Gastroesophageal sphincter (tissue), 4 donors: ENCODE measurements at regions not wholly inside any gene's neighbourhood (a gene's known extent, or its start where the extent isn't known, plus 50 kb on each side); places are given as distances from the start of the nearest gene placed in this dataset.

ENCODE experiments used
- ATAC-seq: fragments of 150-250 bp; one replicate; pipeline ENCODE4 v1.9.1; 2016; ENCODE audit warnings: mild to moderate bottlenecking, moderate library complexity
- H3K27ac ChIP-seq, 4 donors: fragments of 200-600 bp; sonication (generic) in 3 of 4; 1 replicate in 3 of 4; 2 replicates in 1 of 4; pipeline ENCODE4 v1.5.1; 2016 to 2019
- H3K27me3 ChIP-seq: fragments of 200-600 bp; sonication (generic); one replicate; pipeline ENCODE4 v1.5.1; 2019
- H3K36me3 ChIP-seq, 2 donors: fragments of 200-600 bp; sonication (generic); one replicate each; pipeline ENCODE4 v1.5.1; 2019; ENCODE audit warnings: control low read depth in 1 of 2
- H3K4me1 ChIP-seq, 3 donors: fragments of 200-600 bp; sonication (generic); 1 replicate in 2 of 3; 2 replicates in 1 of 3; pipeline ENCODE4 v1.5.1; 2016 to 2019; ENCODE audit warnings: control low read depth in 2 of 3
- H3K4me3 ChIP-seq, 2 donors: fragments of 200-600 bp; sonication (generic); one replicate each; pipeline ENCODE4 v1.5.1; 2019; ENCODE audit warnings: mild to moderate bottlenecking in 1 of 2, moderate library complexity in 1 of 2
- H3K9me3 ChIP-seq, 3 donors: fragments of 200-600 bp; sonication (generic); one replicate each; pipeline ENCODE4 v1.5.1; 2017 to 2019; ENCODE audit warnings: control low read depth in 2 of 3
- EP300 ChIP-seq: sonication (generic); formaldehyde crosslinking; IDR thresholded peaks from one replicate; pipeline ENCODE4 v1.6.1; 2017; ENCODE audit warnings: antibody characterized with exemption, mild to moderate bottlenecking
- POLR2A ChIP-seq, 2 donors: fragments of 450-650 bp; IDR thresholded peaks; one replicate each; pipeline ENCODE4 v1.6.1; 2017; ENCODE audit warnings: antibody characterized with exemption in 2 of 2, mild to moderate bottlenecking in 2 of 2, moderate library complexity in 1 of 2
- POLR2AphosphoS5 ChIP-seq: sonication (generic); formaldehyde crosslinking; IDR thresholded peaks from one replicate; pipeline ENCODE4 v1.6.1; 2017; ENCODE audit warnings: antibody characterized with exemption
- WGBS, 2 donors: methylation state at CpG; one replicate each; pipeline ENCODE4 v1.1.5; 2018; ENCODE audit warnings: low coverage in 1 of 2; 5-methylcytosine and 5-hydroxymethylcytosine counted together
- TF ChIP-seq, protein P1 (sequence below), 4 experiments: fragments of 200-600 bp in 2 of 4; fragments of 450-650 bp in 2 of 4; sonication (generic) in 1 of 4; IDR thresholded peaks; one replicate each; pipeline ENCODE4 v1.5.1; 2017 to 2019; ENCODE audit warnings: antibody characterized with exemption in 4 of 4, mild to moderate bottlenecking in 2 of 4, moderate library complexity in 2 of 4

DNA sequence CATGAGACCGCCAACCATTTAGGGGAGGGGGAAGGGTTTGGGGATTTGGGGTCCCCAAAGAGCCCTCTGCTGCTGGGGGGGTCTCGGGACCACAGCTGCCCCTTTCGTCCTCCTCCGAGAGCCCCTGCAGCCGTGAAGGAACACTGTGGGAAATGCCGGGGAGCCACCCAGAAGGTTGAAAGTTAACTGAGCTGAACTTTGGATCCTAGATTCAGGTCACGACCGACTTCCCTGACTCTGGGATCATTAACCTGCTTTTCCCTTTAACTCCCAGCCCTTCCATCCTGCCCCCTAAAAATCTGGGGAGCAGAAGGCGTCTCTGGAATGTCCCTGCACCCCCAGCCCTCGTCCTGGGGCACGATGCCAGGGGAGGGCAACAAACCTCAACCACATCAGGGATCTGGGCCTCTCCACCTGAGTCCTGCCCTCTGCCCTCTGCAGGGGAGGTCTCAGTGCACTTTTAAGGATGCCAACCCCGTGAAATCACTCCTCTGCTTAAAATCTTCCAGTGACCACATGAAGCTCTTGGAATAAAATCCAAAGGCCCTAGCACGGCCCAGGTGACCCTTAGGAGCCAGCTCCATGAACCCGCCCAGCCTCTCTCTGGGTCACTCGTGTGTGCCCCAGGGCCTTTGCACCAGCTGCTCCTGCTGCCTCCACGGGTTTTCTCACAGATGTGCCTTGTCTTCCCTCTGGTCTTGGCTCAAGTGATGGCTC is 95.0 kb downstream of the RFLNA start:
- ATAC-seq = no peak
- H3K27me3 ChIP-seq = no peaks in the 10 kb centered on the region
- TF ChIP-seq POLR2A (IDR thresholded peaks at IDR 0.05) (no peak), EP300 (no peak), POLR2AphosphoS5 (no peak)
- TF ChIP-seq, protein P1, sequence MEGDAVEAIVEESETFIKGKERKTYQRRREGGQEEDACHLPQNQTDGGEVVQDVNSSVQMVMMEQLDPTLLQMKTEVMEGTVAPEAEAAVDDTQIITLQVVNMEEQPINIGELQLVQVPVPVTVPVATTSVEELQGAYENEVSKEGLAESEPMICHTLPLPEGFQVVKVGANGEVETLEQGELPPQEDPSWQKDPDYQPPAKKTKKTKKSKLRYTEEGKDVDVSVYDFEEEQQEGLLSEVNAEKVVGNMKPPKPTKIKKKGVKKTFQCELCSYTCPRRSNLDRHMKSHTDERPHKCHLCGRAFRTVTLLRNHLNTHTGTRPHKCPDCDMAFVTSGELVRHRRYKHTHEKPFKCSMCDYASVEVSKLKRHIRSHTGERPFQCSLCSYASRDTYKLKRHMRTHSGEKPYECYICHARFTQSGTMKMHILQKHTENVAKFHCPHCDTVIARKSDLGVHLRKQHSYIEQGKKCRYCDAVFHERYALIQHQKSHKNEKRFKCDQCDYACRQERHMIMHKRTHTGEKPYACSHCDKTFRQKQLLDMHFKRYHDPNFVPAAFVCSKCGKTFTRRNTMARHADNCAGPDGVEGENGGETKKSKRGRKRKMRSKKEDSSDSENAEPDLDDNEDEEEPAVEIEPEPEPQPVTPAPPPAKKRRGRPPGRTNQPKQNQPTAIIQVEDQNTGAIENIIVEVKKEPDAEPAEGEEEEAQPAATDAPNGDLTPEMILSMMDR (IDR thresholded peaks at IDR 0.05) = no peak
- WGBS, 2 donors = 20% methylated on average over 1 of the region's 16 CpGs; no CpG with 5 or more reads in 1 of the 2 donors
- no peaks in the 10 kb centered on the region for H3K9me3 ChIP-seq
- H3K36me3 ChIP-seq = peaks cover 0 to 24% of the 10 kb centered on the region in 2 donors
- peak overlapping the region in 1 of 2 donors; percentile 63 for H3K4me3 ChIP-seq
- peaks cover 17 to 99% (median 84%) of the 10 kb centered on the region in 3 donors for H3K4me1 ChIP-seq
- peak overlapping the region; percentile 90 to 98 (median 94) for H3K27ac ChIP-seq

DNA sequence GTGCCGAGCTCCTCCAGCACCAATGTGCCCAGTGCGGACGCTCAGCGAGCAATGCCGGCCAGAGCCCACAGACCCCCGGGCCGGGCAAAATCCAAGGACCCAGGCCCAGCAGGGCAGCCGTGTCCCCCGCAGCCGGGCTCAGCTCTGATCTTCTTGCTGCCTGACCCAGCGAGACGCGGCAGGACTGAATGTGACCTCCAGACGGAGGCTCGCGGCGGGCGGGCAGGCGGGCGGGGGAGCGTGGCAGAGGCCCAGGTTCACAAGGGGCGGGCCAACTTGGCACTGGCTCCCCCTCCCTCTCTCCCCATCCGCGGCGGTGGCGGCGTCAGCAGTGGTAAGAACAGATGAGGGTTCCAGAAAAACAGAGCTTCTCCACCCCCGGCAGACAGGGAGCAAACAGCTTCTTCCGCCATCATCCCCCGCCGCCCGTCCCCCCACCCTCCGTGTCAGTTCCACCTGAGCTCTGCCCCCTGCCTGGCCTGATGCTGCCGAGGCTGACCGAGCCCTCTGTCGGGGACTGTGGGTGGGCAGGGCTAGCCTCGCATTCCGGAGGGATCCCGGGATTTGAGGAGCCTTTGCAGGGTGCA is 94.3 kb downstream of the RFLNA start:
- Histone ChIP-seq H3K9me3 (no peaks in the 10 kb centered on the region), H3K4me3 (peak overlapping the region; percentile 41 to 63), H3K27ac (peak overlapping the region; percentile 90 to 98 (median 94)), H3K4me1 (peaks cover 17 to 99% (median 78%) of the 10 kb centered on the region in 3 donors), H3K36me3 (peaks cover 0 to 24% of the 10 kb centered on the region in 2 donors), H3K27me3 (no peaks in the 10 kb centered on the region)
- ATAC-seq = peak; percentile 79
- WGBS, 2 donors = no CpG with 5 or more reads among the region's 39 CpGs
- TF ChIP-seq, protein P1 (IDR thresholded peaks at IDR 0.05) = peak in 2 of 4 experiments; percentile 25 to 27
- peak; percentile 90 for TF ChIP-seq POLR2AphosphoS5
- no peak for TF ChIP-seq EP300
- peak; percentile 31 to 62 for TF ChIP-seq POLR2A (IDR thresholded peaks at IDR 0.05)

DNA sequence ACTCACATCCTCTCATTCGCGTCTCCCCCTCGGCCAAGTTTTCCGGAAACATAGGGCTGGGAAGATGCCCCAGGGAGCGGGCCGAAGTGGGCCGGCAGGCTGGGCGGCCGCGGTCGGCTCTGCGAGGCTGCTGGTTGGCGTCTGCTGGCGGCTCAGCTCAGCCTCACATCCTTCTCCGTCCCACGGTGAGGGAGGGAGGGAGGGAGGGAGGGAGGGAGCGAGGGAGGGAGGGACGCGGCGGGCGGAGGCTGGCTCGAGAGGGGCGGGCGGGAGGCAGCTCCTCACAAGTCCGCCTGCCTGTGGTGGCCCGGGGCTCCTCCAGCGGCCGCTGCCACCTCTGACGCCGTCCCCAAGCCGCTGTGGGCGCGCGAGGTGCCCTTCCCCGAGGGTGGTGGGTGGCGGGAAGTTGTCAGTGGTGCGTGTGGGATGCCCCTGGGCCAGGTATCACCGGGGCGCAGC is 93.8 kb downstream of the RFLNA start:
- ATAC-seq = peak; percentile 76
- no CpG with 5 or more reads among the region's 39 CpGs for WGBS, 2 donors
- Histone ChIP-seq H3K4me1 (peaks cover 12 to 99% (median 72%) of the 10 kb centered on the region in 3 donors), H3K4me3 (peak overlapping the region; percentile 41 to 63), H3K27me3 (no peaks in the 10 kb centered on the region), H3K36me3 (peaks cover 0 to 25% of the 10 kb centered on the region in 2 donors), H3K9me3 (no peaks in the 10 kb centered on the region), H3K27ac (peak overlapping the region; percentile 90 to 98 (median 94))
- peak; percentile 42 to 52 for TF ChIP-seq POLR2A (IDR thresholded peaks at IDR 0.05)
- TF ChIP-seq POLR2AphosphoS5 = no peak
- TF ChIP-seq, protein P1 (IDR thresholded peaks at IDR 0.05) = peak in 2 of 4 experiments; percentile 25 to 30

DNA sequence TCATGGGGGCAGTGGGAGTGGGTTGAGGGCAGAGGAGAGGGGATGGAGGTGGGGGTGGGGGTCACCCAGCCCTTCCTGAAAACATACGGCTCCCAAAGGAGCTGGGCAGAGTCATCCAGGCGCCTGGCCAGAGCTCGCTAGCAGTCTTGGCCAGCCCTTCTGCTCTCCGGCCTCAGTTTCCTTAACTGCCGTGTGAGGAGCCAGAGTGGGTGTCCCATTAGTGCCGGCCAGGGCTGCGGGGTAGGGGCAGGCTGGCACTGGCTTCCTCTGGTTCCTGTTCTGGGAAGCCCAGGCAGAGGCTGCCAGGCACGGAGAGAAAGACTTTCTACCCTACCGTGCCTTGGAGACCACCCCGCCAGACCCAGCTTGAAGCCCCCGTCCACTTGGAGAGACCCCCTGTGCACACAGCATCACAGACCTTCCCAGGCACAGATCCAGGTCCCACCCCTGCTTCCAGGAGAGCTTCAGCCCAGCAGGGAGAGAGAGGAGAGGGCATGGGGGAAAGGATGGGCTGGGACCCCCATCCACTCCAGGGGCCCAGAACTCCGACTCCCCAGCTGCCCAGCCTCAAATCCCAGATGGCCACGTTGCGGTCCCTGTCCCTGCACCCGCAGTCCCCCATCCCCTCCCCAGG is 93.3 kb downstream of the RFLNA start:
- no peaks in the 10 kb centered on the region for H3K9me3 ChIP-seq
- TF ChIP-seq POLR2AphosphoS5 = no peak
- TF ChIP-seq POLR2A (IDR thresholded peaks at IDR 0.05) = no peak
- no peak for TF ChIP-seq EP300
- TF ChIP-seq, protein P1 (IDR thresholded peaks at IDR 0.05) = no peak
- H3K27me3 ChIP-seq = no peaks in the 10 kb centered on the region
- 24% methylated on average over 3 of the region's 15 CpGs; no CpG with 5 or more reads in 1 of the 2 donors for WGBS, 2 donors
- peaks cover 0 to 30% of the 10 kb centered on the region in 2 donors for H3K36me3 ChIP-seq
- H3K27ac ChIP-seq = peak overlapping the region; percentile 90 to 98 (median 94)
- H3K4me1 ChIP-seq = peaks cover 7 to 99% (median 67%) of the 10 kb centered on the region in 3 donors
- no peak for ATAC-seq
- peak overlapping the region; percentile 34 to 63 for H3K4me3 ChIP-seq
